GM19240 (cell line): ENCODE measurements at regions not wholly inside any gene's neighbourhood (a gene's known extent, or its start where the extent isn't known, plus 50 kb on each side); places are given as distances from the start of the nearest gene placed in this dataset.

Source experiments
- DNase-seq: peaks from one replicate; pipeline ENCODE4 v3.0.0; 2011; ENCODE audit warnings: low spot score; ENCODE audit not compliant: insufficient read length

GRCh38 chr3:158970006-158970405, 168.2 kb downstream of the MFSD1 start:
- no peak for DNase-seq

- no peak for DNase-seq
Measured at GRCh38 chr3:158974904-158975303, 173.1 kb downstream of the MFSD1 start.

GRCh38 chr3:158976966-158977365, 175.1 kb downstream of the MFSD1 start:
- no peak for DNase-seq

GRCh38 chr3:158977497-158977896, 175.6 kb downstream of the MFSD1 start:
- no peak for DNase-seq

- DNase-seq, result no peak
Measured at GRCh38 chr3:158983216-158984099, 181.6 kb downstream of the MFSD1 start.

- DNase-seq, result no peak
Measured at GRCh38 chr3:158991146-158991705, 189.4 kb downstream of the MFSD1 start.

- no peak for DNase-seq
Measured at GRCh38 chr3:158992463-158992862, 190.6 kb downstream of the MFSD1 start.

- no peak for DNase-seq
Measured at GRCh38 chr3:158994386-158994785, 192.5 kb downstream of the MFSD1 start.

GRCh38 chr3:159001711-159002110, 199.9 kb downstream of the MFSD1 start:
- no peak for DNase-seq

GRCh38 chr3:159005137-159005536, 203.3 kb downstream of the MFSD1 start:
- no peak for DNase-seq

- no peak for DNase-seq
Measured at GRCh38 chr3:159007331-159007730, 205.5 kb downstream of the MFSD1 start.

- DNase-seq, result no peak
Measured at GRCh38 chr3:159008401-159008800, 206.5 kb downstream of the MFSD1 start.

GRCh38 chr3:159018341-159018740, 216.5 kb downstream of the MFSD1 start:
- no peak for DNase-seq

- no peak for DNase-seq
Measured at GRCh38 chr3:159025733-159026132, 223.9 kb downstream of the MFSD1 start.

- no peak for DNase-seq
Measured at GRCh38 chr3:159026510-159026909, 224.7 kb downstream of the MFSD1 start.

- no peak for DNase-seq
Measured at GRCh38 chr3:159028706-159029105, 226.9 kb downstream of the MFSD1 start.

- DNase-seq, result no peak
Measured at GRCh38 chr3:159029306-159030026, 227.6 kb downstream of the MFSD1 start.

GRCh38 chr3:159030138-159030670, 228.3 kb downstream of the MFSD1 start:
- no peak for DNase-seq

- no peak for DNase-seq
Measured at GRCh38 chr3:159030886-159031679, 229.2 kb downstream of the MFSD1 start.

- no peak for DNase-seq
Measured at GRCh38 chr3:159032311-159032710, 230.5 kb downstream of the MFSD1 start.

GRCh38 chr3:159038405-159038804, 236.6 kb downstream of the MFSD1 start:
- DNase-seq, result no peak
